ENCODE measurements at regions not wholly inside any gene's neighbourhood (a gene's known extent, or its start where the extent isn't known, plus 50 kb on each side); places are given as distances from the start of the nearest gene placed in this dataset.

GRCh38 chrX:5829469-5829868 lies 399.2 kb downstream of the NLGN4X start:
- peak; percentile 27 for DNase-seq (ENCODE audit: low spot score)

- DNase-seq (ENCODE audit: low spot score), result peak; percentile 1
Observed at GRCh38 chrX:5829060-5829459, 399.6 kb downstream of the NLGN4X start.

GRCh38 chrX:5823903-5824302 lies 404.8 kb downstream of the NLGN4X start:
- no peak for DNase-seq (ENCODE audit: low spot score)

- DNase-seq (ENCODE audit: low spot score), result no peak
Observed at GRCh38 chrX:5810636-5811035, 418.0 kb downstream of the NLGN4X start.

DNA sequence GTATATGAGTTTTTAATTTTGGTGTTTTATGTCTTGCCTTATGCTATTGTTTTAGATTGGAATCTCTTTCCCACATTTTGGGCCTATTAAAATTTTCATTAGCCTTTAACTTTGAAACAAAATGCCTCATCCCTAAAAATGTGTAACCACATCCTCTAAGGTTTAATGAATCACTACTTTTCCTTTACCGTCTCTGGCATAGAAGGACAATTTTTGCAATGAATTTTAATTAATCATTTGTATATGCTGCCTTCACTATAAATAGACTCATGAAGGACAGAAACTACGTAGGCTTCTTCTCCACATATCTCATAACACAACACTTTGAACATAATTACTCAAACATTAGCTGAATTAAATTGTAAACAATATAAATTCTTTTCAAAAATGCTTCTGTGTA lies 421.5 kb downstream of the NLGN4X start:
- no peak for DNase-seq (ENCODE audit: low spot score)

- DNase-seq (ENCODE audit: low spot score), result peak; percentile 1
Observed at GRCh38 chrX:5802391-5802790, 426.3 kb downstream of the NLGN4X start.

DNA sequence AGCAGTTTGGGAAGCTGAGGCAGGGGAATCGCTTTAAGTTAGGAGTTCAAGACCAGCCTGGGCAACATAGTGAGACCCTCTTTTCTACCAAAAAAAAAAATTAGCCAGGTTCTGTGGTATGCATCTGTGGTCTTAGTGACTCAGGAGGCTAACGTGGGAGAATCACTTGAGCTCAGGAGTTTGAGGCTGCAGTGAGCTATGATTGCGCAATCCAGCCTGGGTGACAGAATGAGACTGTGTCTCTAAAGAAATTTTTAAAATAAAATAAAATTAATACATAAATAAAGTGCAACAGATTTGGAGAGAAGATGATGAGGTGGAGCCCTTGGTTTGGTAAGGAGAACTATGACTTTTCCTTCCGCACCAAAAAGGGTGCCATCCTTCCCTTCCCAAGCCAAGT lies 436.9 kb downstream of the NLGN4X start:
- DNase-seq (ENCODE audit: low spot score), result no peak

DNA sequence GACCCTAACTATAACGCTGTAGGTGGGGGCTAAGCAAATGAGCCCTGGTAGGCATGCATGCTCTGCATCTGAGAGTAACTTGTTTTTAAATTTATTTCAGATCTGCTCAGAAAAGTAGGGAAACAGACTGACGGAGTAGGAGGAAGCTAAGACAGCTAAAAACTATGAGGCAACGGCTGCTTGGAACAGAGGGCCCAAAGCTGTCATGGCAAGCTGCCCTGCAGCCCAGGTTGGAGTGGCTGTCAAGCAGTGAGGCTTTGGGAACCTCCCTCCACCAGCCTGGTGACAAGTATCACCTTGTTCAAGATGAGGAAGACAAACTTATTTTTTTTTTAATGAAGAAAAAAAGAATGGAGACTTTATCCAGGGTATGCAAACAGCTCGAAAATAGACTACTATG lies 439.8 kb downstream of the NLGN4X start:
- DNase-seq (ENCODE audit: low spot score), result no peak

GRCh38 chrX:5780821-5781220 lies 447.8 kb downstream of the NLGN4X start:
- DNase-seq (ENCODE audit: low spot score), result no peak

GRCh38 chrX:5775846-5776430 lies 452.7 kb downstream of the NLGN4X start:
- DNase-seq (ENCODE audit: low spot score), result no peak

DNA sequence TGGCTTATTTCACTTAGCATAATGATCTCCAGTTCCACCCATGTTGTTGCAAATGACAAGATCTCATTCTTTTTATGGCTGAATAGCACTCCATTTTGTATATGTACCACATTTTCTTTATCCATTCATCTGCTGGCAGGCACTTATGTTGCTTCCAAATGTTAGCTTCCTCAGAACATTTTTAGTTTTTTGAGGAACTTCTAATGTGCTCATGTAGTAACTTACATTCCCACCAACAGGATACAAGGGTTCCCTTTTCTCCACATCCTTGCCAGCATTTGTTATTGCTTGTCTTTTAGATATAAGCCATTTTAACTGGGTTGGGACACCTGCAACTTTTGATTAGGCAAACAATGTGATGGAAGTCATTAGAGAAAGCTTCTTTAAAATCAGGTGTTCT lies 454.2 kb downstream of the NLGN4X start:
- DNase-seq (ENCODE audit: low spot score), result no peak

DNA sequence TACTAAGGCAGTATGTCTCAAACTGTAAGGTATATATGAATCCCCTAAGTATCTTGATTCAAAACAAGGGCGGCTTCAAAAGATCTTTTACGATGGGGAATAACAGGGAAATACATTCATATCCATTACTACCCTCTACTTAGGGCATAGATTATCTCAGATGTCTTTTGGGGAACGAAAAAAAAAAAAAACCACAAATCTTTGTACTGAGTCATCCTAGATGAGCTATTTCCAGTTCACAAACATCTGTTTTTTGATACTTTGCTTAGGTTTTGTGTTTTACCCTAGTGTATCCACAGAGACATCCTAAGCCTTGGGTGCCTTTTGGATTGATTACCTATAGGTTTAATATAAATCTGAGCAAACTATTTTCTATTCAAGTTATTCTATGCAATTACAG lies 457.2 kb downstream of the NLGN4X start:
- DNase-seq (ENCODE audit: low spot score), result no peak

- no peak for DNase-seq (ENCODE audit: low spot score)
Observed at GRCh38 chrX:5756616-5757015, 472.1 kb downstream of the NLGN4X start.

GRCh38 chrX:5753291-5753690 lies 475.4 kb downstream of the NLGN4X start:
- no peak for DNase-seq (ENCODE audit: low spot score)

- DNase-seq (ENCODE audit: low spot score), result no peak
Observed at GRCh38 chrX:5752831-5753230, 475.8 kb downstream of the NLGN4X start.

DNA sequence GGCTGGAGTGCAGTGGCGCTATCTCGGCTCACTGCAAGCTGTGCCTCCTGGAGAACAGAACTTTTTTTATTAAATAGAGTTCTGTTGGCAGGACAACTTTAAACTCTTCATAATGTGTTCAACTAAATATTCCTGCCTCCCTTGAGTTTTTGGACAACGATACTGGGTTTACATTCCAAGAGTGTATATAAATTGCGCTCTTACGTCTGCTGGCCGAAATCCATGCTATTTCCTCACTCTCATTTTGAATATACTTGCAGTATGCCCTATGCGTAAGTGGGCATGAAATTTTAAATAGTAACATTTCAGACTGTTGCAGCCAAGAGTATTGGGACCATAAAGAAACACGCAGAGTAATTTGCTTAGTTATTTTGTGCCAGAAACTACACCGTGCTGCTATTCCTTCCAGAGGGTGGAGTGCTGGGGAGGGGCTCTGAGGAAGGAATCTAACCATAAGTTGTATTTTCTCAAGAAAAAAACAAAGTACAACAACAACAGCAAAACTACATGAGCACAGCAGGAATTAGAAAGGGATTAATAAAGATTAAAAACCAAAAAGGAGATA lies 480.0 kb downstream of the NLGN4X start:
- no peak for DNase-seq (ENCODE audit: low spot score)

GRCh38 chrX:5746231-5746630 lies 482.4 kb downstream of the NLGN4X start:
- DNase-seq (ENCODE audit: low spot score), result no peak

GRCh38 chrX:5733501-5733900 lies 495.2 kb downstream of the NLGN4X start:
- no peak for DNase-seq (ENCODE audit: low spot score)

GRCh38 chrX:5730556-5730955 lies 498.1 kb downstream of the NLGN4X start:
- no peak for DNase-seq (ENCODE audit: low spot score)

GRCh38 chrX:5726224-5726623 lies 502.4 kb downstream of the NLGN4X start:
- DNase-seq (ENCODE audit: low spot score), result no peak

GRCh38 chrX:5724123-5724522 lies 504.5 kb downstream of the NLGN4X start:
- DNase-seq (ENCODE audit: low spot score), result no peak

- no peak for DNase-seq (ENCODE audit: low spot score)
Observed at GRCh38 chrX:5718651-5719050, 510.0 kb downstream of the NLGN4X start.

DNA sequence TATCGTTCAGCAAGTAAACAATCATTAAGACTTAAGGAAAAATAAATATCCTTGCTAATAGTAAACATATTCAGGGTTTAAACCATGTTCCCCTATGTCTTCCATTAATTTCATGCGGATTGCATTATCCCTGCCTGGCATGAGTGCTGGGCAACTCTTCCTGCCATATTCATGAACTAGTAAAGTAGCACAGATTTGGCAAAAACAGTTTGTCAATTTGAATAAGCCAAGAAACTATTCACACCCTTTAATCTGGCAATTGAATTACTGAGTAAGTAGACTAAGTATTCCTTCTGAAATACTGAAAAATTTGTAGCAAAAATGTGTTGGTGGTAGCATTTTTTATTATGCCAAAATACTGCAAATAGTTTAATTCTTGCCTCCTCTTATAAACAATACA lies 512.0 kb downstream of the NLGN4X start:
- no peak for DNase-seq (ENCODE audit: low spot score)

GRCh38 chrX:5708251-5708650 lies 520.4 kb downstream of the NLGN4X start:
- no peak for DNase-seq (ENCODE audit: low spot score)
